AG04450 (cell line): ENCODE measurements at regions not wholly inside any gene's neighbourhood (a gene's known extent, or its start where the extent isn't known, plus 50 kb on each side); places are given as distances from the start of the nearest gene placed in this dataset.
A peak's percentile ranks its signal among the peaks of the same experiment; 100 is the strongest.

Experiments used
- CTCF ChIA-PET: fragments of 300-600, 350-600 bp; formaldehyde crosslinking; extraction: SDS; loops from one replicate; lab custom pipeline; 2022; ENCODE audit warnings: antibody characterized with exemption, inconsistent platforms; lab: Charles Lee
- POLR2A ChIA-PET: fragments of 350-600 bp; formaldehyde crosslinking; extraction: SDS; loops from one replicate; lab custom pipeline; 2021; ENCODE audit warnings: antibody characterized with exemption, inconsistent platforms; lab: Yijun Ruan, JAX
- DNase-seq: peaks from one replicate; pipeline ENCODE4 v3.0.0-alpha.2; 2011; ENCODE audit warnings: low read depth, low spot score
- H3K27ac ChIP-seq: one replicate; pipeline ENCODE4 v1.5.1; 2012; ENCODE audit warnings: low read depth, low read length, control low read depth
- H3K27me3 ChIP-seq: one replicate; pipeline ENCODE4 v1.6.0; 2012; ENCODE audit warnings: low read length; ENCODE audit not compliant: control insufficient read depth, insufficient read depth
- H3K4me3 ChIP-seq: 2 replicates; pipeline ENCODE4 v1.5.1; 2011; ENCODE audit warnings: mild to moderate bottlenecking, low read depth, low read length, control low read depth
- H3K9me3 ChIP-seq: 2 replicates; pipeline ENCODE4 v1.5.1; 2012; ENCODE audit warnings: low read length; ENCODE audit not compliant: control insufficient read depth, insufficient read depth
- CTCF ChIP-seq: IDR thresholded peaks from 2 replicates; pipeline ENCODE4 v1.5.1; 2011; ENCODE audit warnings: low read depth, low read length, control low read depth, inconsistent platforms

DNA sequence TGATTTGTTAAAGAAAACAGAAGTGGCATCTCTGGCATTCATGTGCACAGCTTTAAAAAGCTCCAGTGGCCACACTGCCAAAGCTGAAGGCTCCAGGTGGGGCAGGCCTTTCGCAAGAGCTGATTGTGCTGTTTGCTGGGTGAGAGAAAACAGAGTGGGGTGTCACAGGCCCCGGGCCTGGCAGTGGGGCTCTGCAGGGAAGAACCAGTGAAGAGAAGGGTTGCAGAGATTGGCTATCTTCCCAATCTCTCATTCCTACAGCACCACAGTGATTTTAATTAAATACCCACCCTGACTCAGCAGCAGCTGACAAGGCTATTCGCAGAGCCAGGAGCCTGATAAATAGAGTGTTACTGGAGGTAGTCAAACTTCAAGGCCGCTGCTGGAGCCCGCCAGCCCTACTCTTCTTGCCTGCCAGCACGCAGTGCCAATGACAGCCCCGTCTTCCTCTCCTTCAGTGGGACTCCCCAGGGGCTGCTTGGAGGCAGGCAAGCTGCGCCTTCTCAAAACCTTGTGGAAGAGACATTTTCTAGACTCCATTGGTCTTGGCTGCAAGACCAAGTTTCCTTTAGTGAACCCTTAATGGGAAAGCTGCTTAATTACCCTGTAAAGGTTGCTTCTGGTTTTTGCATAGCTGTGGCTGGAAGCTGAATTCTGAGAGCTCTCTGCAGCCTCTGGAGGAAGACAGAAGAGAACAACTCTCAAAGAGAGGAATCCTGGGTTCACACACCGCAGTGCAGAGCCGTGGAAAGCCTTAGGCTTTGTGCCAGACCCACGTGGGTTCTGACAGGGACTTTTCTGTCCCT is 225.8 kb upstream of the SLCO3A1 start:
- no peak for TF ChIP-seq CTCF
- H3K27me3 ChIP-seq: no peaks in the 10 kb centered on the region
- POLR2A ChIA-PET: interaction anchor here (1.1 kb wide), 1 partner anchor 66 kb away, joined by 4 read pairs; no protein-coding TSS in a partner anchor
- CTCF ChIA-PET: no interaction called here
- H3K9me3 ChIP-seq: no peaks in the 10 kb centered on the region
- H3K27ac ChIP-seq: no peak overlapping the region
- peak; percentile 13 for DNase-seq
- H3K4me3 ChIP-seq: no peak overlapping the region

DNA sequence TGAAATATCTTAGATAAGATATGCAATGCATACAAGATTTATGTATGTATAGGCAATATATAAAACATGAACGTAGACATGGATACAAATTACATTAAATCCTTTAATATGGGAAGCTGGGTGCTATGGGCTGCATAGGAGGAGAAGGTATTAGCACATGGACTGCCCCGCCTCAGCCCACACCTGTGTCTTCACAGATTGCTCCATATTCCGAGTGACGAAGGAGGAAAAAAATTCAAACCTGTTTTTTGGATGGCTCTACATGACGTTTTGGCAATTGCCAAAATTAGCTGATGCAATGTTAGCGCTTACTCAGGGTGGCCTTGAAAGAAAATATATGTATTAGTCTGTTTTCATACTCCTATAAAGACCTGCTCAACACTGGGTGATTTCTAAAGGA is 223.4 kb upstream of the SLCO3A1 start:
- H3K9me3 ChIP-seq: no peaks in the 10 kb centered on the region
- no peaks in the 10 kb centered on the region for H3K27me3 ChIP-seq
- ChIA-PET CTCF (interaction anchor here (0.7 kb wide), 1 partner anchor 1406 kb away, joined by 5 read pairs; no protein-coding TSS in a partner anchor), POLR2A (no interaction called here)
- DNase-seq: no peak
- no peak overlapping the region for H3K27ac ChIP-seq
- H3K4me3 ChIP-seq: no peak overlapping the region
- no peak for TF ChIP-seq CTCF

GRCh38 chr15:91632176-91632575 is 221.3 kb upstream of the SLCO3A1 start:
- Histone ChIP-seq H3K9me3 (no peaks in the 10 kb centered on the region), H3K27me3 (no peaks in the 10 kb centered on the region), H3K27ac (no peak overlapping the region), H3K4me3 (no peak overlapping the region)
- POLR2A ChIA-PET: no interaction called here
- no peak for TF ChIP-seq CTCF
- no peak for DNase-seq
- CTCF ChIA-PET: no interaction called here

DNA sequence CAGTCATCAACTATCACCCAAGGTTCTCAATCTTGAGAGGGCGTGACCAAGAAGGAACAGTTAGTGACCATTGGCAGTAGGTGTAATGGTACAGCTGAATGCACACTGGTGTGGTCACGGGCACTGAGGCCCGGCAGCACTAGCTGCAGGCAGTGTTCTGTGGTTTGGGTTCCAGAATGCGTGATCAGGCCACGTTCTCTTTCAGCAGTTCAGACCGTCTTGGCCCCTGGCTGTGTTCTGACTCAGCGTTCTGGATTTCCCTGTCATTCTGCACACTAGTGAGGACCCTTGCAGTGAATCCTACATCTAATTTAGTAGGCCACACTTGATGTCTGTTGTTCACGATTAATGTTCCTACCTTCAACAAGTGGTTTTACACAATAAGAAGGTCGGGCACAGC is 220.5 kb upstream of the SLCO3A1 start:
- Histone ChIP-seq H3K9me3 (no peaks in the 10 kb centered on the region), H3K4me3 (no peak overlapping the region), H3K27me3 (no peaks in the 10 kb centered on the region), H3K27ac (no peak overlapping the region)
- DNase-seq: no peak
- POLR2A ChIA-PET: no interaction called here
- TF ChIP-seq CTCF: no peak
- CTCF ChIA-PET: interaction anchor here (0.5 kb wide), 1 partner anchor 439 kb away, joined by 3 read pairs; no protein-coding TSS in a partner anchor

- no peak overlapping the region for H3K27ac ChIP-seq
- H3K27me3 ChIP-seq: no peaks in the 10 kb centered on the region
- ChIA-PET POLR2A (no interaction called here), CTCF (no interaction called here)
- H3K9me3 ChIP-seq: no peaks in the 10 kb centered on the region
- no peak overlapping the region for H3K4me3 ChIP-seq
- no peak for DNase-seq
- TF ChIP-seq CTCF: no peak
Measured at GRCh38 chr15:91634179-91634578, 219.3 kb upstream of the SLCO3A1 start.
